Stimulated activated memory B cell treated with anti-CD40 and anti-IgM and Interleukin-4, amounts not matched to agents 10 μg/mL and 1 μg/mL and 100 μg/mL, for 72 hours (primary cell): ENCODE measurements at regions not wholly inside any gene's neighbourhood (a gene's known extent, or its start where the extent isn't known, plus 50 kb on each side); places are given as distances from the start of the nearest gene placed in this dataset.

Experiments used
- ATAC-seq: fragments of 150-1000 bp; cut with Tn5 transposase; 2 replicates; pipeline ENCODE4 v1.10.0; 2021
- H3K27ac Mint-ChIP-seq: one replicate; pipeline ENCODE4 v1.8.0; 2022; ENCODE audit warnings: mild to moderate bottlenecking, mixed read lengths
- H3K27me3 Mint-ChIP-seq: one replicate; pipeline ENCODE4 v1.8.0; 2022; ENCODE audit warnings: mixed read lengths
- H3K36me3 Mint-ChIP-seq: one replicate; pipeline ENCODE4 v1.8.0; 2022; ENCODE audit warnings: mixed read lengths
- H3K4me1 Mint-ChIP-seq: one replicate; pipeline ENCODE4 v1.8.0; 2022; ENCODE audit warnings: mixed read lengths
- H3K4me3 Mint-ChIP-seq: one replicate; pipeline ENCODE4 v1.8.0; 2022; ENCODE audit warnings: mild to moderate bottlenecking, moderate library complexity, mixed read lengths
- H3K9me3 Mint-ChIP-seq: one replicate; pipeline ENCODE4 v1.8.0; 2022; ENCODE audit warnings: mixed read lengths

DNA sequence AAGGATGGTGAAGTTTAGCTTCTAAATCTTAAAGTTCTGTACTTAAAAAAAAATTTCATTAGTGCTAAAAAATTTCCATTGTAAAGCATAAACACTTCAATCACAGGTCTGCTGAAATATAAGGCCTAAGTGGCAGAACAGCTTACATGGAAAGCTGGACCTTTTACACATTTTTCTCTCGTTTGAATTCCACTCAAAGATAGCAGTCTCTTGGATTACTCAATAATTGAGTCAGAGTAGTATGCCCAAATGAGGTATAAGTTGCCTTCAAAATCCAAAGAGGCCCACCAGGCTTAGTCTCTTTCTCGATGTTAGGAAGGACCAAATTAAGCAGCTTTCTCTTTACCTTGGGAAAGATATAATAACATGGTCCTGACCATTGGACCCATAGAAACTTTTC is 220.4 kb upstream of the CWC22 start:
- no peak overlapping the region for H3K27ac Mint-ChIP-seq
- H3K9me3 Mint-ChIP-seq: peaks cover 10% of the 10 kb centered on the region
- no peaks in the 10 kb centered on the region for H3K4me1 Mint-ChIP-seq
- H3K36me3 Mint-ChIP-seq: peaks cover 7% of the 10 kb centered on the region
- no peak for ATAC-seq
- no peak overlapping the region for H3K4me3 Mint-ChIP-seq
- H3K27me3 Mint-ChIP-seq: peaks cover 8% of the 10 kb centered on the region

DNA sequence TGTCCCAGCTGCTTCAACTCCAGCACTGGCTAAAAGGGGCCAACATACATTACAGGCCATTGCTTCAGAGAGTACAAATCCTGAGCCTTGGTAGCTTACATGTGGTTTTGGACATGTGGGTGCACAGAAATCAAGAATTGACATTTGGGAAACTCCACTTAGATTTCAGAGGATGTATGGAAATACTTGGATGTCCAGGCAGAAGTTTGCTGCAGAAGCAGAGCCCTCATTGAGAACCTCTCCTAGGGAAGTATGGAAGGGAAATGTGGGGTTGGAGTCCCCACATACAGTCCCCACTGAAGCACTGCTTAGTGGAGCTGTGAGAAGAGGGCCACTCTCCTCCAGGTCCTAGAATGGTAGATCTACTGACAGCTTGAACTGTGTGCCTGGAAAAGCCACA is 218.0 kb upstream of the CWC22 start:
- ATAC-seq: no peak
- Mint-ChIP-seq H3K4me1 (no peaks in the 10 kb centered on the region), H3K27ac (no peak overlapping the region), H3K9me3 (peaks cover 10% of the 10 kb centered on the region), H3K4me3 (no peak overlapping the region), H3K36me3 (peaks cover 7% of the 10 kb centered on the region), H3K27me3 (peaks cover 8% of the 10 kb centered on the region)

- no peak for ATAC-seq
- Mint-ChIP-seq H3K9me3 (peaks cover 12% of the 10 kb centered on the region), H3K27me3 (no peaks in the 10 kb centered on the region), H3K4me1 (no peaks in the 10 kb centered on the region), H3K27ac (no peak overlapping the region), H3K4me3 (no peak overlapping the region), H3K36me3 (peaks cover 7% of the 10 kb centered on the region)
These were observed 215.5 kb upstream of the CWC22 start for GRCh38 chr2:180222644-180223043.

DNA sequence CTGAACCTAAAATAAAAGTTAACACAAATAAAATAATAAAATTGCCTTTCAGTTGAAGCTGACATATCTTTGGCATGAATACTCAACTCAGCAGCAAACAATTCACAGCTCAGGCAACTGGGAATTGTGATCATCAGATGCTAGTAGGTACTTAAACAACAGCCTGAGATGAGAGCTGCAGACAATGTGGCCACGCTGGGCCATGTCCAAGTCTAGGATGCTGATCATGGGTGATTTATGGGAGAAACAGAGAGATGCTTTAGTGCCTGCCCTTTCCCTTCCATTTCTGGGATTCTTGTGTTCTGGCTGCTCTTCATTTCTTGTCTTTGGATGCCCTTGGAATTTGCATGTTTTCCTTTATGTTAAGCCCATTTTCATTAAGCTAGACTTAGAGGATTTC is 212.4 kb upstream of the CWC22 start:
- ATAC-seq: no peak
- Mint-ChIP-seq H3K9me3 (peaks cover 11% of the 10 kb centered on the region), H3K27me3 (no peaks in the 10 kb centered on the region), H3K36me3 (peaks cover 6% of the 10 kb centered on the region), H3K4me1 (no peaks in the 10 kb centered on the region), H3K4me3 (no peak overlapping the region), H3K27ac (no peak overlapping the region)

DNA sequence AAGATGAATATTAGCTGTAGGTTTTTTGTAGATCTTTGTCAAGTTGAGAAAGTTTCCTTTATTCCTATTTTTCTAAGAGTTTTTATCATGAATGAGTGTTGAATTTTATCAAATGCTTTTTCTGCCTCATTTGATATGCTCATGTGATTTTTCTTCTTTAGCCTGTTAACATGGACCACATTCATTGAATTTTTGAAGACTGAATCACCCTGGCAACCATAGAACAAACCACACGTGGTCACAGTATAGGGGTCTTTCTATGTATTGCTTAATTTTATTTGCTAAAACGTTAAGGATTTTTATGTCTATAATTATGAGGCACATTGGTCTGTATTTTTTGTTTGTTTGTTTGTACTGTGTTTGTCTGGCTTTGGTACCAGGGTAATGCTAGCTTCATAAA is 201.7 kb upstream of the CWC22 start:
- no peak for ATAC-seq
- no peaks in the 10 kb centered on the region for H3K36me3 Mint-ChIP-seq
- no peaks in the 10 kb centered on the region for H3K9me3 Mint-ChIP-seq
- no peaks in the 10 kb centered on the region for H3K27me3 Mint-ChIP-seq
- no peak overlapping the region for H3K4me3 Mint-ChIP-seq
- H3K27ac Mint-ChIP-seq: no peak overlapping the region
- H3K4me1 Mint-ChIP-seq: no peaks in the 10 kb centered on the region

DNA sequence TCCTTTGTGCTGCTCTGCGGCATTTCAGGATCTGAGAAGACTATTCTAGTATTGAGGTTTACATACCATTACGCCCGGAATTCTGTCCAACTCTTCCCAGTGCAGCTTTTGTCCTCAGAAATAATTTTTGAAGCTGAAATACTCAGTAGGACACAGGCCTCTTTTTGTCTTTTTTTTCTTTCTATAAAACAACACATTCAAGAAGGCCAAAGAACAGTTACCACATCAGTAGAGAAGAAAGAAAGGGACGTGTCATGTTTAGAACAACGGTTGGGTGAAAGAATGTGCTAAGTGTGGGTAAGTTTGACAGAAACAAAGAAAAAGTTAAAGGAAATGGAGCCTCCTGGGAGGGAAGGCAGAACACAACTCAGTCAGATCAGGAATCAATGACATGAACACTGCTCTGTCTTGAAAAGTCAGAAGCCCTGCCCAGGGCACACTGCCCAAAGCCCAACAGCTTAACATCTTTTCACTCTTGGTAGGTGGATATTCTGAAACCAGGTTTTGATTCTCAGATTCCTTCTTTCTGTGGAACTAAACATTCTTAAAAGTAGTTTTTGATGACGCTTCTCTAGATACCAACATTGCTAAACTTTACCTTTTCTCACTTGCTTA is 198.6 kb upstream of the CWC22 start:
- ATAC-seq: no peak
- Mint-ChIP-seq H3K27ac (no peak overlapping the region), H3K9me3 (no peaks in the 10 kb centered on the region), H3K36me3 (no peaks in the 10 kb centered on the region), H3K4me1 (no peaks in the 10 kb centered on the region), H3K4me3 (no peak overlapping the region), H3K27me3 (no peaks in the 10 kb centered on the region)

GRCh38 chr2:180203972-180204371 is 196.9 kb upstream of the CWC22 start:
- Mint-ChIP-seq H3K4me3 (no peak overlapping the region), H3K27ac (no peak overlapping the region), H3K9me3 (no peaks in the 10 kb centered on the region), H3K4me1 (no peaks in the 10 kb centered on the region), H3K27me3 (no peaks in the 10 kb centered on the region), H3K36me3 (no peaks in the 10 kb centered on the region)
- ATAC-seq: no peak

DNA sequence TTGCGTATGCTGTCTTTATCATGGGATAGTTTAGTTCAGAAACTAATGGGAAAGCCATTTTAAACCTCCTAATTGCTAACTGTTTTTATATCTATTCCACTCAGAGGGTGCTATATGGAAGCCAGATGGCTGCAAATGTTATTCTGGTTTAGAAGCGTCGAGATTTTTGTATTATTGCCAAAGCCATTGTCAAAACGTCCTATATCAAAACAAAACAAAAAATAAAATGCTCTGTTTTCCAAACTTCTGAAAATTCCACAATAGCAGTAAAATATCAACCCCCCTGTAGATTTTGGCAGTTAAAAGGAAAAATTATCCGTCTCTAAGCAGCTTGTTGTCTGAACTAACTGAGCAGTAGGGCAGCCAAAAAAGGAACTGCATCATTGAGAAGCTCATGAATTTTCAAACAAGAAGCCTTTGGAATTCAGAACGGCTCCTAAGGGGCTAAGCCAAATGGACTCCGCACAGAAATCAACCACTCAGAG is 195.4 kb upstream of the CWC22 start:
- no peaks in the 10 kb centered on the region for H3K36me3 Mint-ChIP-seq
- no peak for ATAC-seq

DNA sequence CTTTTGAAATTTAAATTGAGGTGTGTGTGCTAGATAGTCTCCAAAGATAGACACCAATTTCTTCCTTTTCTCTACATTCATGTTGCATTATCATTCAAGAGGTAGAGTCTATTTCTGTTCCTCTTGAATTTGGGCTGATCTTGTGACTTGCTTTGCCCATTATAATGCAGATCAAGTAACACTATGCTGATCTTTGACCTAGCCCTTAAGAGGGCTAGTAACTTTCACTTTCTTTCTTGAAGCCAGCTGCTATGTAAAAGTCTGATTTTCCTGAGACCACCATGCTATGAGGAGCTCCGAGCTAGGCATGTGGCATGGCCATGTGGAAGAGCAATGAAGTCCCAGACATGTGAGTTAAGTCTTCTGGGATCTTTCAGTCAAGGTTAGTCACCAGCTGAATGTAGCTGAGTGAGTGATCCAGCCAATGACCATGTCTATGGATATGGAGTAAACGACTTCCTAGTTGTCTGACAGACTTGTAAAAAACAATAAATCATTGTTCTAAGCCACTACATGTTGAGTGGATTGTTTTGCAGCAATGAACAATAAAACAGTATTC is 189.4 kb upstream of the CWC22 start:
- no peak for ATAC-seq
- Mint-ChIP-seq H3K9me3 (no peaks in the 10 kb centered on the region), H3K27me3 (no peaks in the 10 kb centered on the region), H3K36me3 (no peaks in the 10 kb centered on the region), H3K4me1 (peaks cover 6% of the 10 kb centered on the region), H3K27ac (peak overlapping the region; percentile 14), H3K4me3 (no peak overlapping the region)

More for the DNA sequence above, 195.4 kb upstream of the CWC22 start:
- Mint-ChIP-seq H3K4me1 (no peaks in the 10 kb centered on the region), H3K27ac (no peak overlapping the region), H3K27me3 (no peaks in the 10 kb centered on the region), H3K9me3 (no peaks in the 10 kb centered on the region), H3K4me3 (no peak overlapping the region)

DNA sequence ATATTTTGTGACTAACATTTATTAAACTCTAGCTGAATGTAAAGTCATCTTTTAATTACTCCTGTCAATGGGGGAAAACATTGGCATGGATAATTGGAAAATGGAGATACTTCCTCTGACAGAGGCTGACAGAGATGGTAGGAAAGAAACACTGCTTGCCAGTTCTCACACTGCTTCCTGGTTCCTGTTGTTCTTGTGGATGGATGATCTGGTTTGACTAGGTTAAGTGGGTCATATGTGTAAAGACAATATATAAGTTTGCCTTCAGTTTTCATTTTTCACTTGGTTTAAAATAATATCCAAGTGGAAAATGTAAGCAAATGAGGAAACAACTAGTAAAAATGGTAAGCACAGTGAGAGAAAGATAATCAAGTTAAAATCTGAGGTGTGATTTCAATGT is 188.8 kb upstream of the CWC22 start:
- H3K4me1 Mint-ChIP-seq: peaks cover 6% of the 10 kb centered on the region
- H3K27ac Mint-ChIP-seq: no peak overlapping the region
- no peak overlapping the region for H3K4me3 Mint-ChIP-seq
- ATAC-seq: no peak
- H3K36me3 Mint-ChIP-seq: no peaks in the 10 kb centered on the region
- no peaks in the 10 kb centered on the region for H3K9me3 Mint-ChIP-seq
- H3K27me3 Mint-ChIP-seq: no peaks in the 10 kb centered on the region

DNA sequence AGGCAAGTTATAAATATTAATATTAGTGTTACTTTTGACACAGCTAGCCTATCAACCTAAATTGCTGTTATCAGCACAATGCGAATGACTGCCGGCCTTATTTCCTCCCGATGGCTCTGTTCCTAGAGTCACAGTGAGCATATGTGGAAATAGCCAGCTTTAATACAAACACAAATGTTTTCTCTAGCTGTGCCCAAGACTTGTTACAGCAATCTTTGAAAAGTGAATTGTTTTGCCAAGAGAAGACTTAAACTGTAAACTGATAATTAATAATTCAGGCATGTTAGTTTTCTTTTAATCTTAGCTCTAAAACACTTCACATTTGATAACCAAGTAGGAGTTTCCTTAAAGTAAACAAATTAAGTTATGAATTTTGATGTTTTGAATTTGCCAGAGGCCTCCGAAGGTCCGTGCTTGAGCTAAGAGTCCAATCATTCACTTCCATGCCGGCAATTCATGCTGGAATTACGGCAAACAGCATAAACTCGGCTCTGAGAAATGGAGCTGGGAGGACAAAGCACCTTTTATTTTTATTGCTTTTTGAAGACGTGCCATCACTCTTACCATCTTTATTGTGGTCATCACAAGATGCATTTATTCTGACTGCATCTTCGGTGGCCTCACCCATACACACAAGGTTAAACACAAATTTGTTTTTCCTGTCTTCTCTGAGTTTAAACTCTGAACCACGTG is 184.5 kb upstream of the CWC22 start:
- Mint-ChIP-seq H3K27me3 (no peaks in the 10 kb centered on the region), H3K36me3 (no peaks in the 10 kb centered on the region), H3K4me1 (peaks cover 5% of the 10 kb centered on the region), H3K9me3 (no peaks in the 10 kb centered on the region), H3K4me3 (no peak overlapping the region), H3K27ac (no peak overlapping the region)
- ATAC-seq: no peak

DNA sequence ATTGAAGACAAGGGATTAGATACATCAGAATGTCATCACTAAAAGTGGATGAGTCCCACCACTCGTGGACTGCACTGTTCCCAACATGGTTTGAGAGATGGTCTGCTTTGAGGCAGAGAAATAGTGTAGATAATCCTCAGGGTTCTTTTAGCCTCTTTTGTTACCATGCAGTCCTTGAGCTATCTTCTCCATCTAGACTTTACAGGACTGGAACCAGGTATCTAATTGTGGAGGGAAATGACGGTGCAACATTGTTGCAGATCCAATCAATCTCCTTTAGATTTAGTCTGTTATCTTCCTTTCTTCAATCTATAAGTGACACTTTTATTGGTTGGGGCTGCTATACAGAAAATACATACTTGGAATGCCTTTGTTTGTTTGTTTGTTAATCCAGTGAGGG is 183.8 kb upstream of the CWC22 start:
- no peak for ATAC-seq
- Mint-ChIP-seq H3K27me3 (no peaks in the 10 kb centered on the region), H3K9me3 (no peaks in the 10 kb centered on the region), H3K36me3 (no peaks in the 10 kb centered on the region), H3K4me3 (no peak overlapping the region), H3K27ac (no peak overlapping the region), H3K4me1 (no peaks in the 10 kb centered on the region)

DNA sequence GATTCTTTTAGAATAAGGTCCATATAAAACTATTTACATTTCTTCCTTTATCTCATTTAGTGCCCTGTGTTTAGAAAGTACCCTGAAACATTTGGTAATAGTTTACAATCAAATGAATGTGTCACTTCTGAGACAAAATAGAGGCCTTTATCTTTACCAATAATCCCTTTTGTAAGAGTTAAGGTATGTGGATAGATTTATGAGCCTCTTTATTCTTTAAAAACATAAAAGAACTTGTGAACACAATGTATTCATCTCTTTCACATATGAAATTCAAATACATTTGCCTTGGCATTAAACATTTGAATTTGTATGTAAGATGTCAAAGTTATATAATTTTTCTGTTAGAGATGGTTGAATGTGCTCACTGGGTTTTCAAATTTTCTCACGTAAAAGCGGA is 180.5 kb upstream of the CWC22 start:
- Mint-ChIP-seq H3K27me3 (no peaks in the 10 kb centered on the region), H3K9me3 (no peaks in the 10 kb centered on the region), H3K36me3 (no peaks in the 10 kb centered on the region), H3K27ac (no peak overlapping the region), H3K4me3 (no peak overlapping the region), H3K4me1 (no peaks in the 10 kb centered on the region)
- no peak for ATAC-seq

DNA sequence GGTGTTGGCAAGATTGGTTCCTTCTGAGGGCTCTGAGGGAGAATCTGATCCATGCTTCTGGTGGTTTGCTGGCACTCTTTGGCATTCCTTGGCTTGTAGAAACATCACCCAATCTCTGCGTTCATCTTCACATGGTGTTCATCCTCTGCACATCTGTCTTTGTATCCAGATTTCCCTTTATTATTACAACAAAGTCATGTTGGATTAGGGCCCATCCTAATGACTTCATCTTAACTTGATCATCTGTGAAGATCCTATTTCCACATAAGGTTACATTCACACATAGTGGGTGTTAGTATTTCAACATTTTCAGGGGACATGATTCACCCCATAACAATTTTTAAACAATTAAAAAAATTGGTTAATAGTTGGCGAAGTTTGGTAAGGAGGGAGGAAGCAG is 177.4 kb upstream of the CWC22 start:
- H3K4me3 Mint-ChIP-seq: no peak overlapping the region
- H3K9me3 Mint-ChIP-seq: no peaks in the 10 kb centered on the region
- H3K36me3 Mint-ChIP-seq: no peaks in the 10 kb centered on the region
- H3K27me3 Mint-ChIP-seq: no peaks in the 10 kb centered on the region
- no peaks in the 10 kb centered on the region for H3K4me1 Mint-ChIP-seq
- no peak for ATAC-seq
- no peak overlapping the region for H3K27ac Mint-ChIP-seq

- no peaks in the 10 kb centered on the region for H3K27me3 Mint-ChIP-seq
- no peak overlapping the region for H3K4me3 Mint-ChIP-seq
- no peaks in the 10 kb centered on the region for H3K9me3 Mint-ChIP-seq
- H3K4me1 Mint-ChIP-seq: no peaks in the 10 kb centered on the region
- no peak for ATAC-seq
- no peak overlapping the region for H3K27ac Mint-ChIP-seq
- no peaks in the 10 kb centered on the region for H3K36me3 Mint-ChIP-seq
These were observed 173.4 kb upstream of the CWC22 start for GRCh38 chr2:180180511-180180910.

GRCh38 chr2:180177534-180177933 is 170.4 kb upstream of the CWC22 start:
- no peak overlapping the region for H3K27ac Mint-ChIP-seq
- H3K27me3 Mint-ChIP-seq: no peaks in the 10 kb centered on the region
- no peaks in the 10 kb centered on the region for H3K36me3 Mint-ChIP-seq
- H3K9me3 Mint-ChIP-seq: no peaks in the 10 kb centered on the region
- no peaks in the 10 kb centered on the region for H3K4me1 Mint-ChIP-seq
- no peak overlapping the region for H3K4me3 Mint-ChIP-seq
- no peak for ATAC-seq
